HepG2 (cell line): ENCODE measurements at regions not wholly inside any gene's neighbourhood (a gene's known extent, or its start where the extent isn't known, plus 50 kb on each side); places are given as distances from the start of the nearest gene placed in this dataset.

Source experiments
- ATAC-seq: fragments of 200-7000 bp; cut with Tn5 transposase; 3 replicates; pipeline ENCODE4 v1.9.1; 2020; ENCODE audit warnings: mild to moderate bottlenecking, moderate library complexity
- BruUV-seq: library from RNA; stranded (reverse); fragments of 400-500 nt; replicated peaks from 2 replicates; lab custom pipeline; 2021; lab: Mats Ljungman, UMichigan
- CTCF ChIA-PET: fragments of 300-600 bp; formaldehyde crosslinking; extraction: SDS; loops from one replicate; lab custom pipeline; 2021; ENCODE audit warnings: low total read pairs, inconsistent platforms, low intra/inter-chr PET ratio; lab: Yijun Ruan, JAX
- POLR2A ChIA-PET: fragments of 350-600 bp; sonication (Branson Sonifier 250); formaldehyde crosslinking; loops from one replicate; lab custom pipeline; 2020; ENCODE audit warnings: antibody characterized with exemption, inconsistent platforms; lab: Yijun Ruan, JAX
- DNase-seq: peaks from one replicate; pipeline ENCODE4 v3.0.0-alpha.2; 2015; ENCODE audit warnings: low spot score
- FAIRE-seq: peaks from 3 replicates; lab custom pipeline; 2011; peaks lifted over from hg19 to GRCh38; lab: Jason Lieb, UNC
- H2AFZ ChIP-seq: one replicate; pipeline ENCODE4 v1.6.1; 2011; ENCODE audit warnings: low read length, inconsistent platforms
- H3K27ac ChIP-seq: fragments of 300-600 bp; 3 replicates; pipeline ENCODE4 v1.8.0; 2011; ENCODE audit warnings: mixed run types, mild to moderate bottlenecking, mixed read lengths, low read length, inconsistent platforms; ENCODE audit not compliant: insufficient read depth; ENCODE audit errors: extremely low read length
- H3K27me3 ChIP-seq, 2 experiments: fragments of 200-600 bp in 1 of 2; 2 replicates in 1 of 2; 3 replicates in 1 of 2; pipeline versions ENCODE4 v1.6.0 to v1.8.0; 2011; ENCODE audit warnings: low read length in 2 of 2, mild to moderate bottlenecking in 2 of 2, moderate library complexity in 2 of 2, inconsistent platforms in 1 of 2; ENCODE audit not compliant: insufficient read depth in 2 of 2, control insufficient read depth in 1 of 2
- H3K36me3 ChIP-seq, 2 experiments: fragments of 200-600 bp in 1 of 2; replicated peaks in 1 of 2; 2 replicates in 1 of 2; 3 replicates in 1 of 2; pipeline versions ENCODE4 v1.5.1 to v1.8.0; 2011; ENCODE audit warnings: low read length in 2 of 2, inconsistent platforms in 1 of 2; ENCODE audit not compliant: insufficient read depth in 2 of 2, control insufficient read depth in 1 of 2
- H3K4me1 ChIP-seq: 2 replicates; pipeline ENCODE4 v1.5.1; 2012; ENCODE audit warnings: low read length, inconsistent platforms; ENCODE audit not compliant: insufficient read depth
- H3K4me2 ChIP-seq: 2 replicates; pipeline ENCODE4 v1.6.0; 2011; ENCODE audit warnings: low read depth, low read length, inconsistent platforms
- H3K4me3 ChIP-seq, 3 experiments: fragments of 200-600 bp in 1 of 3; sonication (generic), shearing (Covaris generic) in 1 of 3; replicated peaks in 1 of 3; 2 replicates each; pipeline ENCODE4 v1.5.1; 2011 to 2016; ENCODE audit warnings: low read length in 3 of 3, inconsistent platforms in 2 of 3, low read depth in 2 of 3, mild to moderate bottlenecking in 2 of 3, control low read depth in 1 of 3, mixed read lengths in 1 of 3; ENCODE audit not compliant: insufficient read depth in 1 of 3
- H3K79me2 ChIP-seq: one replicate; pipeline ENCODE4 v1.6.1; 2011; ENCODE audit warnings: low read length, inconsistent platforms; ENCODE audit not compliant: insufficient read depth
- H3K9ac ChIP-seq: 2 replicates; pipeline ENCODE4 v1.6.0; 2011; ENCODE audit warnings: mild to moderate bottlenecking, low read depth, low read length, inconsistent platforms; ENCODE audit not compliant: insufficient read depth
- H3K9me3 ChIP-seq: 2 replicates; pipeline ENCODE4 v1.5.1; 2012; ENCODE audit warnings: mild to moderate bottlenecking, low read length
- H4K20me1 ChIP-seq: 2 replicates; pipeline ENCODE4 v1.6.0; 2011; ENCODE audit warnings: inconsistent platforms, mild to moderate bottlenecking, low read length, moderate library complexity; ENCODE audit not compliant: insufficient read depth
- DNMT1 ChIP-seq: sonication (generic); formaldehyde crosslinking; IDR thresholded peaks from 2 replicates; pipeline ENCODE4 v1.5.1; 2020; ENCODE audit warnings: mild to moderate bottlenecking, missing genetic modification reagents
- MEIS1 ChIP-seq: sonication (generic); formaldehyde crosslinking; IDR thresholded peaks from 2 replicates; pipeline ENCODE4 v1.9.0; 2021; ENCODE audit warnings: mild to moderate bottlenecking, missing genetic modification reagents, moderate library complexity, borderline replicate concordance
- TAF15 ChIP-seq: fragments of 200-400 bp; formaldehyde crosslinking; IDR thresholded peaks from one replicate; pipeline ENCODE4 v1.6.1; 2018; ENCODE audit warnings: mild to moderate bottlenecking, low read depth, low read length; ENCODE audit not compliant: poor library complexity, severe bottlenecking
- ZFP90 ChIP-seq: sonication (generic); formaldehyde crosslinking; IDR thresholded peaks from 2 replicates; pipeline ENCODE4 v1.8.0; 2022; ENCODE audit warnings: missing genetic modification reagents, mild to moderate bottlenecking, inconsistent platforms, borderline replicate concordance
- ZNF326 ChIP-seq: sonication (generic); formaldehyde crosslinking; IDR thresholded peaks from 2 replicates; pipeline ENCODE4 v1.4.0; 2020; ENCODE audit warnings: missing genetic modification reagents, borderline replicate concordance
- WGBS: methylation state at CpG from one replicate; pipeline ENCODE4 v1.1.6; 2017; ENCODE audit warnings: low lambda C conversion rate; 5-methylcytosine and 5-hydroxymethylcytosine counted together
- in situ Hi-C: cut with HindIII; loops from 2 replicates; pipeline ENCODE4 v1.10.0; 2017; ENCODE audit warnings: low pct_unique_long_range_greater_than_20kb; ENCODE audit not compliant: extremely low pct_ligation_motif_present
- intact Hi-C: fragments of 100-400 bp; cut with micrococcal nuclease; formaldehyde crosslinking; loops from one replicate; pipeline ENCODE4 v1.10.0; 2022; ENCODE audit not compliant: unreplicated experiment
- TF ChIP-seq, protein P1 (sequence below): sonication (generic); formaldehyde crosslinking; IDR thresholded peaks from 2 replicates; pipeline ENCODE4 v1.4.0; 2020; ENCODE audit warnings: missing genetic modification reagents, mild to moderate bottlenecking, borderline replicate concordance
- TF ChIP-seq, protein P2 (sequence below): sonication (generic); formaldehyde crosslinking; IDR thresholded peaks from 2 replicates; pipeline ENCODE4 v1.8.1; 2023; ENCODE audit warnings: missing genetic modification reagents, mild to moderate bottlenecking, borderline replicate concordance

DNA sequence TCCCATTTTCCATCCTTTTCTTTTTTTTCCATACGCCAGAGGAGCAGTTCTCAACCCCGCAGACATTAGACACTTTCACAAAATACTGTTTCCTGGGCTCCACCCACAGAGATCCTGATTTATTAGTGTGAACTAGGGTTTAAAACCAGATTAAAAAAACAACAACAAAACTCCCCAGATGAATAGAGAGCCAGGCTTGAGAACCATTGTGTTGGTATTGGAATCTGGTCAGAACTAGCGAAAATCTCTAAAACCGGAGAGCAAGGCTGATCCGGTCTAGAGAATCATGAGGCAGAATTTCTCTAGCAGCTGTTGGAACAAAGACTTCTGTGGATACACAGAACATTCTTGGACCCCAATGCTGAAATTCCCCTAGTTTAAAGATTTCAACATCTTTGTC is 173.0 kb downstream of the PCSK1 start:
- no peaks in the 10 kb centered on the region for H3K79me2 ChIP-seq
- intact Hi-C loops (no loop called here), in situ Hi-C loops (no loop called here)
- POLR2A ChIA-PET: no interaction called here
- H3K27me3 ChIP-seq: no peaks in the 10 kb centered on the region
- no peaks in the 10 kb centered on the region for H3K9me3 ChIP-seq
- no peaks in the 10 kb centered on the region for H3K36me3 ChIP-seq
- no peak overlapping the region for H3K27ac ChIP-seq
- H3K4me1 ChIP-seq: peaks cover 23% of the 10 kb centered on the region
- no peak overlapping the region for H3K4me3 ChIP-seq
- WGBS: 99% methylated on average over 5 of the region's 5 CpGs
- DNase-seq: no peak
- no peak overlapping the region for H3K4me2 ChIP-seq
- no TSS peak for BruUV-seq
- no peak overlapping the region for H3K9ac ChIP-seq
- FAIRE-seq: no peak
- no peak for ATAC-seq
- CTCF ChIA-PET: no interaction called here
- no peak overlapping the region for H2AFZ ChIP-seq
- no peaks in the 10 kb centered on the region for H4K20me1 ChIP-seq
- TF ChIP-seq, protein P1, sequence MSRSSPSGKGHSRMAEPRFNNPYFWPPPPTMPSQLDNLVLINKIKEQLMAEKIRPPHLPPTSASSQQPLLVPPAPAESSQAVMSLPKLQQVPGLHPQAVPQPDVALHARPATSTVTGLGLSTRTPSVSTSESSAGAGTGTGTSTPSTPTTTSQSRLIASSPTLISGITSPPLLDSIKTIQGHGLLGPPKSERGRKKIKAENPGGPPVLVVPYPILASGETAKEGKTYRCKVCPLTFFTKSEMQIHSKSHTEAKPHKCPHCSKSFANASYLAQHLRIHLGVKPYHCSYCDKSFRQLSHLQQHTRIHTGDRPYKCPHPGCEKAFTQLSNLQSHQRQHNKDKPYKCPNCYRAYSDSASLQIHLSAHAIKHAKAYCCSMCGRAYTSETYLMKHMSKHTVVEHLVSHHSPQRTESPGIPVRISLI (CRISPR knock-in tag): no peak
- TF ChIP-seq ZFP90 (CRISPR knock-in tag): no peak
- TF ChIP-seq DNMT1 (CRISPR knock-in tag): no peak
- TF ChIP-seq ZNF326 (CRISPR knock-in tag): no peak
- no peak for TF ChIP-seq TAF15
- TF ChIP-seq MEIS1 (CRISPR knock-in tag): no peak
- TF ChIP-seq, protein P2, sequence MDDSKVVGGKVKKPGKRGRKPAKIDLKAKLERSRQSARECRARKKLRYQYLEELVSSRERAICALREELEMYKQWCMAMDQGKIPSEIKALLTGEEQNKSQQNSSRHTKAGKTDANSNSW (CRISPR knock-in tag): no peak
